K562 (cell line): ENCODE measurements at regions not wholly inside any gene's neighbourhood (a gene's known extent, or its start where the extent isn't known, plus 50 kb on each side); places are given as distances from the start of the nearest gene placed in this dataset.

Experiments used
- ATAC-seq: fragments of 200-7000 bp; cut with Tn5 transposase; 3 replicates; pipeline ENCODE4 v1.9.1; 2020; ENCODE audit warnings: moderate library complexity
- BruUV-seq: library from RNA; stranded (reverse); fragments of 400-500 nt; replicated peaks from 2 replicates; lab custom pipeline; 2021; lab: Mats Ljungman, UMichigan
- CTCF ChIA-PET: fragments of 300-600 bp; formaldehyde crosslinking; extraction: SDS; loops from one replicate; lab custom pipeline; 2021; ENCODE audit warnings: low intra/inter-chr PET ratio; lab: Yijun Ruan, JAX
- POLR2A ChIA-PET: fragments of 300-600, 350-650 bp; sonication (Branson Sonifier 250); formaldehyde crosslinking; extraction: SDS; loops from one replicate; lab custom pipeline; 2021; ENCODE audit warnings: antibody characterized with exemption, inconsistent platforms; lab: Yijun Ruan, JAX
- DNase-seq, 4 experiments: peaks; one replicate each; pipeline versions ENCODE4 v3.0.0 to v3.0.0-alpha.2; 2011 to 2018; ENCODE audit warnings: low spot score in 3 of 4, mixed read lengths in 3 of 4; ENCODE audit errors: extremely low read depth in 1 of 4
- FAIRE-seq: peaks from 2 replicates; lab custom pipeline; 2011; peaks lifted over from hg19 to GRCh38; lab: Jason Lieb, UNC
- H2AFZ ChIP-seq: 2 replicates; pipeline ENCODE4 v1.6.0; 2011; ENCODE audit warnings: low read depth, low read length, control low read depth, inconsistent platforms
- H3K27ac ChIP-seq: fragments of 200-600 bp; 3 replicates; pipeline ENCODE4 v1.8.0; 2011; ENCODE audit warnings: low read depth, mild to moderate bottlenecking, control low read depth, inconsistent platforms, low read length, moderate library complexity, mixed read lengths; ENCODE audit errors: extremely low read depth
- H3K27me3 ChIP-seq, 2 experiments: fragments of 300-600 bp in 1 of 2; 2 replicates in 1 of 2; 3 replicates in 1 of 2; pipeline versions ENCODE4 v1.6.0 to v1.8.0; 2011; ENCODE audit warnings: inconsistent platforms in 2 of 2, low read length in 2 of 2, mild to moderate bottlenecking in 1 of 2, mixed read lengths in 1 of 2, moderate library complexity in 1 of 2; ENCODE audit not compliant: control insufficient read depth in 2 of 2, insufficient read depth in 2 of 2
- H3K36me3 ChIP-seq: fragments of 300-600 bp; 3 replicates; pipeline ENCODE4 v1.8.0; 2011; ENCODE audit warnings: mild to moderate bottlenecking, low read length, inconsistent platforms; ENCODE audit not compliant: control insufficient read depth, insufficient read depth
- H3K4me1 ChIP-seq, 2 experiments: fragments of 200-600 bp in 1 of 2; replicated peaks in 1 of 2; 2 replicates in 1 of 2; 3 replicates in 1 of 2; pipeline versions ENCODE4 v1.5.1 to v1.8.0; 2011; ENCODE audit warnings: inconsistent platforms in 2 of 2, low read length in 2 of 2, mild to moderate bottlenecking in 1 of 2, mixed read lengths in 1 of 2, moderate library complexity in 1 of 2; ENCODE audit not compliant: control insufficient read depth in 2 of 2, insufficient read depth in 2 of 2
- H3K4me2 ChIP-seq: 2 replicates; pipeline ENCODE4 v1.6.1; 2011; ENCODE audit warnings: low read length, control low read depth, inconsistent platforms, mixed read lengths; ENCODE audit not compliant: insufficient read depth
- H3K4me3 ChIP-seq: fragments of 200-600 bp; sonication (generic), shearing (Covaris generic); 2 replicates; pipeline ENCODE4 v1.5.1; 2016; ENCODE audit warnings: control low read depth, inconsistent platforms
- H3K79me2 ChIP-seq: fragments of 200-600 bp; 3 replicates; pipeline ENCODE4 v1.8.0; 2011; ENCODE audit warnings: low read length, inconsistent platforms; ENCODE audit not compliant: control insufficient read depth, insufficient read depth
- H3K9ac ChIP-seq, 2 experiments: 2 replicates each; pipeline versions ENCODE4 v1.6.0 to v1.6.1; 2011; ENCODE audit warnings: low read depth in 2 of 2, low read length in 2 of 2, control low read depth in 1 of 2, inconsistent platforms in 1 of 2, mild to moderate bottlenecking in 1 of 2, mixed read lengths in 1 of 2; ENCODE audit not compliant: insufficient read depth in 1 of 2
- H3K9me1 ChIP-seq: one replicate; pipeline ENCODE4 v1.6.0; 2011; ENCODE audit warnings: inconsistent platforms, mild to moderate bottlenecking, low read length, moderate library complexity; ENCODE audit not compliant: control insufficient read depth, insufficient read depth
- H3K9me3 ChIP-seq: replicated peaks from 2 replicates; pipeline ENCODE4 v1.5.1; 2011; ENCODE audit warnings: low read depth, low read length, inconsistent platforms; ENCODE audit not compliant: control insufficient read depth, insufficient read depth
- H4K20me1 ChIP-seq: replicated peaks from 2 replicates; pipeline ENCODE4 v1.6.1; 2011; ENCODE audit warnings: low read length, inconsistent platforms, mixed read lengths; ENCODE audit not compliant: control insufficient read depth, insufficient read depth
- ELK3 ChIP-seq: fragments of 450-650 bp; formaldehyde crosslinking; IDR thresholded peaks from 2 replicates; pipeline ENCODE4 v1.4.0; 2020; ENCODE audit warnings: mild to moderate bottlenecking
- FOS ChIP-seq: IDR thresholded peaks from 3 replicates; pipeline ENCODE4 v1.6.1; 2011; ENCODE audit not compliant: insufficient read length; ENCODE audit errors: extremely low read depth
- FOXJ2 ChIP-seq: fragments of 200-800 bp; sonication (Bioruptor generic); IDR thresholded peaks from 2 replicates; pipeline ENCODE4 v1.6.1; 2016; ENCODE audit warnings: missing genetic modification characterization, missing compliant biosample characterization
- HDAC6 ChIP-seq: IDR thresholded peaks from 2 replicates; pipeline ENCODE4 v1.6.1; 2012; ENCODE audit warnings: low read depth, mild to moderate bottlenecking, control low read depth, inconsistent platforms, low read length, moderate library complexity
- IFI16 ChIP-seq: fragments of 250-450 bp; sonication (Bioruptor Pico); IDR thresholded peaks from 2 replicates; pipeline ENCODE4 v2.1.2; 2022; ENCODE audit warnings: mild to moderate bottlenecking, inconsistent platforms
- PCBP1 ChIP-seq: fragments of 200-400 bp; formaldehyde crosslinking; IDR thresholded peaks from 2 replicates; pipeline ENCODE4 v1.6.1; 2018; ENCODE audit warnings: mild to moderate bottlenecking, low read depth, low read length; ENCODE audit not compliant: poor library complexity, severe bottlenecking
- PPARD ChIP-seq: fragments of 250-450 bp; sonication (Bioruptor Pico); IDR thresholded peaks from 2 replicates; pipeline ENCODE4 v1.8.0; 2022; ENCODE audit warnings: inconsistent platforms, mild to moderate bottlenecking, moderate library complexity
- YBX1 ChIP-seq: fragments of 450-650 bp; IDR thresholded peaks from 2 replicates; pipeline ENCODE4 v1.7.1; 2016; ENCODE audit warnings: mild to moderate bottlenecking
- ZBTB8A ChIP-seq: fragments of 450-650 bp; IDR thresholded peaks from 2 replicates; pipeline ENCODE4 v1.6.1; 2018; ENCODE audit warnings: mild to moderate bottlenecking, moderate library complexity; ENCODE audit not compliant: partially characterized antibody
- ZNF407 ChIP-seq: fragments of 450-650 bp; IDR thresholded peaks from 2 replicates; pipeline ENCODE4 v1.6.1; 2016; ENCODE audit warnings: low read depth
- ZNF507 ChIP-seq: conservative IDR thresholded peaks from 2 replicates; pipeline ENCODE4 v1.6.1; 2017; ENCODE audit warnings: missing genetic modification characterization, missing compliant biosample characterization
- WGBS: fragments of 100-300 bp; shearing (Covaris generic); methylation state at CpG from one replicate; pipeline ENCODE4 v1.1.6; 2016; ENCODE audit warnings: low coverage, mixed read lengths; ENCODE audit not compliant: insufficient coverage; ENCODE audit errors: missing lambda C conversion rate; 5-methylcytosine and 5-hydroxymethylcytosine counted together
- in situ Hi-C: fragments of 300-500 bp; cut with MboI; formaldehyde crosslinking; loops from 4 replicates; pipeline ENCODE4 v1.15.0; 2018; ENCODE audit warnings: inconsistent platforms, mixed read lengths
- intact Hi-C: fragments of 100-400 bp; cut with micrococcal nuclease; formaldehyde crosslinking; loops from 2 replicates; pipeline ENCODE4 v1.14.2; 2022
- TF ChIP-seq, protein P1 (sequence below): fragments of 150-350 bp; IDR thresholded peaks from 2 replicates; pipeline ENCODE4 v1.6.1; 2014; ENCODE audit warnings: low read depth, mild to moderate bottlenecking, low read length, borderline replicate concordance

- Histone ChIP-seq H3K27me3 (no peaks in the 10 kb centered on the region), H3K27ac (no peak overlapping the region), H4K20me1 (no peaks in the 10 kb centered on the region), H3K36me3 (no peaks in the 10 kb centered on the region), H3K4me2 (no peak overlapping the region), H3K9ac (no peak overlapping the region), H2AFZ (no peak overlapping the region), H3K9me1 (no peaks in the 10 kb centered on the region), H3K79me2 (no peaks in the 10 kb centered on the region), H3K9me3 (no peaks in the 10 kb centered on the region), H3K4me1 (no peaks in the 10 kb centered on the region), H3K4me3 (no peak overlapping the region)
- ATAC-seq (no peak), FAIRE-seq (no peak), DNase-seq (no peak)
- CTCF ChIA-PET, result no interaction called here
- POLR2A ChIA-PET, result no interaction called here
- intact Hi-C loops (no loop called here), in situ Hi-C loops (no loop called here)
- WGBS, result 0% methylated on average over 1 of the region's 1 CpG
- BruUV-seq, result no TSS peak
- TF ChIP-seq IFI16 (no peak), YBX1 (no peak), HDAC6 (no peak), ZNF507 (tag) (no peak), PCBP1 (no peak), PPARD (no peak), FOXJ2 (tag) (no peak), ZNF407 (no peak), ELK3 (no peak), FOS (no peak), ZBTB8A (no peak)
- TF ChIP-seq, protein P1, sequence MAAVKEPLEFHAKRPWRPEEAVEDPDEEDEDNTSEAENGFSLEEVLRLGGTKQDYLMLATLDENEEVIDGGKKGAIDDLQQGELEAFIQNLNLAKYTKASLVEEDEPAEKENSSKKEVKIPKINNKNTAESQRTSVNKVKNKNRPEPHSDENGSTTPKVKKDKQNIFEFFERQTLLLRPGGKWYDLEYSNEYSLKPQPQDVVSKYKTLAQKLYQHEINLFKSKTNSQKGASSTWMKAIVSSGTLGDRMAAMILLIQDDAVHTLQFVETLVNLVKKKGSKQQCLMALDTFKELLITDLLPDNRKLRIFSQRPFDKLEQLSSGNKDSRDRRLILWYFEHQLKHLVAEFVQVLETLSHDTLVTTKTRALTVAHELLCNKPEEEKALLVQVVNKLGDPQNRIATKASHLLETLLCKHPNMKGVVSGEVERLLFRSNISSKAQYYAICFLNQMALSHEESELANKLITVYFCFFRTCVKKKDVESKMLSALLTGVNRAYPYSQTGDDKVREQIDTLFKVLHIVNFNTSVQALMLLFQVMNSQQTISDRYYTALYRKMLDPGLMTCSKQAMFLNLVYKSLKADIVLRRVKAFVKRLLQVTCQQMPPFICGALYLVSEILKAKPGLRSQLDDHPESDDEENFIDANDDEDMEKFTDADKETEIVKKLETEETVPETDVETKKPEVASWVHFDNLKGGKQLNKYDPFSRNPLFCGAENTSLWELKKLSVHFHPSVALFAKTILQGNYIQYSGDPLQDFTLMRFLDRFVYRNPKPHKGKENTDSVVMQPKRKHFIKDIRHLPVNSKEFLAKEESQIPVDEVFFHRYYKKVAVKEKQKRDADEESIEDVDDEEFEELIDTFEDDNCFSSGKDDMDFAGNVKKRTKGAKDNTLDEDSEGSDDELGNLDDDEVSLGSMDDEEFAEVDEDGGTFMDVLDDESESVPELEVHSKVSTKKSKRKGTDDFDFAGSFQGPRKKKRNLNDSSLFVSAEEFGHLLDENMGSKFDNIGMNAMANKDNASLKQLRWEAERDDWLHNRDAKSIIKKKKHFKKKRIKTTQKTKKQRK, result no peak
Measured at GRCh38 chr5:116772152-116772501, 197.5 kb upstream of the SEMA6A start.
